HCT116 (cell line): ENCODE measurements at regions not wholly inside any gene's neighbourhood (a gene's known extent, or its start where the extent isn't known, plus 50 kb on each side); places are given as distances from the start of the nearest gene placed in this dataset.

ENCODE experiments used
- ATAC-seq: fragments of 200-7000 bp; cut with Tn5 transposase; 2 replicates; pipeline ENCODE4 v1.9.1; 2020; ENCODE audit warnings: mild to moderate bottlenecking, moderate library complexity
- BruUV-seq: library from RNA; stranded (reverse); fragments of 400-500 nt; replicated peaks from 2 replicates; lab custom pipeline; 2021; lab: Mats Ljungman, UMichigan
- CTCF ChIA-PET: fragments of 300-600 bp; sonication (Branson Sonifier 250); formaldehyde crosslinking; loops from one replicate; lab custom pipeline; 2021; ENCODE audit warnings: antibody characterized with exemption; lab: Charles Lee
- POLR2A ChIA-PET: fragments of 300-600, 350-600 bp; sonication (Branson Sonifier 250); formaldehyde crosslinking; loops from one replicate; lab custom pipeline; 2021; ENCODE audit warnings: antibody characterized with exemption; lab: Charles Lee
- RAD21 ChIA-PET, 2 experiments: fragments of 300-600 bp; sonication (Branson Sonifier 250); formaldehyde crosslinking; loops; one replicate each; lab custom pipeline; 2023; ENCODE audit warnings: low total read pairs in 2 of 2; ENCODE audit not compliant: uncharacterized antibody in 2 of 2, unreplicated experiment in 2 of 2, low non-redundant PET in 1 of 2; lab: Charles Lee
- DNase-seq: peaks from one replicate; pipeline ENCODE4 v3.0.0-alpha.2; 2010; ENCODE audit warnings: low read depth, low spot score
- H2AFZ ChIP-seq: fragments of 200-600 bp; shearing (Covaris generic), sonication (generic); 2 replicates; pipeline ENCODE4 v1.6.1; 2017; ENCODE audit warnings: low read depth, mixed run types, mixed read lengths, antibody characterized with exemption, low read length; ENCODE audit not compliant: poor library complexity, severe bottlenecking
- H3K27ac ChIP-seq: 2 replicates; pipeline ENCODE4 v1.5.1; 2012; ENCODE audit warnings: low read depth, low read length
- H3K27me3 ChIP-seq: fragments of 200-600 bp; sonication (generic); 2 replicates; pipeline ENCODE4 v1.6.1; 2016; ENCODE audit warnings: mixed run types, low read length, mixed read lengths; ENCODE audit not compliant: insufficient read depth
- H3K36me3 ChIP-seq, 2 experiments: fragments of 200-500 bp in 1 of 2; fragments of 200-600 bp in 1 of 2; sonication (Bioruptor generic) in 1 of 2; sonication (generic) in 1 of 2; 2 replicates each; pipeline versions ENCODE4 v1.5.1 to v1.6.1; 2014 to 2016; ENCODE audit warnings: low read length in 2 of 2, inconsistent platforms in 1 of 2, mixed read lengths in 1 of 2, mixed run types in 1 of 2; ENCODE audit not compliant: insufficient read depth in 2 of 2, control insufficient read depth in 1 of 2
- H3K4me1 ChIP-seq, 2 experiments: fragments of 200-600 bp in 1 of 2; sonication (generic) in 1 of 2; 2 replicates each; pipeline versions ENCODE4 v1.5.1 to v1.6.1; 2012 to 2017; ENCODE audit warnings: low read length in 2 of 2, inconsistent platforms in 1 of 2, mild to moderate bottlenecking in 1 of 2, mixed read lengths in 1 of 2, mixed run types in 1 of 2, moderate library complexity in 1 of 2; ENCODE audit not compliant: insufficient read depth in 2 of 2, control insufficient read depth in 1 of 2
- H3K4me2 ChIP-seq: fragments of 200-600 bp; sonication (generic); 2 replicates; pipeline ENCODE4 v1.6.1; 2017; ENCODE audit warnings: mixed run types, low read length, mixed read lengths
- H3K4me3 ChIP-seq, 2 experiments: fragments of 200-600 bp in 1 of 2; sonication (generic) in 1 of 2; replicated peaks in 1 of 2; 2 replicates each; pipeline ENCODE4 v1.5.1; 2011 to 2016; ENCODE audit warnings: low read length in 2 of 2, control low read depth in 1 of 2, low read depth in 1 of 2, mild to moderate bottlenecking in 1 of 2, mixed read lengths in 1 of 2, mixed run types in 1 of 2
- H3K79me2 ChIP-seq: fragments of 200-600 bp; sonication (generic); 2 replicates; pipeline ENCODE4 v1.6.1; 2017; ENCODE audit warnings: mild to moderate bottlenecking, mixed run types, low read length, moderate library complexity, mixed read lengths; ENCODE audit not compliant: insufficient read depth
- H3K9ac ChIP-seq: fragments of 200-600 bp; sonication (generic); 2 replicates; pipeline ENCODE4 v1.6.1; 2016; ENCODE audit warnings: low read length, mixed read lengths
- H3K9me2 ChIP-seq: fragments of 200-600 bp; sonication (generic), shearing (Covaris generic); 2 replicates; pipeline ENCODE4 v1.6.1; 2017; ENCODE audit warnings: mixed run types, mild to moderate bottlenecking, moderate library complexity; ENCODE audit not compliant: insufficient read depth
- H3K9me3 ChIP-seq, 2 experiments: fragments of 200-500 bp in 1 of 2; fragments of 200-600 bp in 1 of 2; sonication (Bioruptor generic) in 1 of 2; sonication (generic) in 1 of 2; 2 replicates each; pipeline ENCODE4 v1.6.1; 2014 to 2017; ENCODE audit warnings: low read length in 2 of 2, mixed read lengths in 2 of 2, inconsistent platforms in 1 of 2, low read depth in 1 of 2, mild to moderate bottlenecking in 1 of 2, mixed run types in 1 of 2, moderate library complexity in 1 of 2; ENCODE audit not compliant: control insufficient read depth in 1 of 2, insufficient read depth in 1 of 2
- H4K20me1 ChIP-seq: fragments of 200-600 bp; sonication (generic), shearing (Covaris generic); 2 replicates; pipeline ENCODE4 v1.6.1; 2017; ENCODE audit warnings: mixed run types, mild to moderate bottlenecking, moderate library complexity; ENCODE audit not compliant: insufficient read depth
- CEBPB ChIP-seq: IDR thresholded peaks from 2 replicates; pipeline ENCODE4 v1.6.1; 2012; ENCODE audit warnings: low read depth
- EZH2phosphoT487 ChIP-seq: fragments of 200-600 bp; IDR thresholded peaks from 2 replicates; pipeline ENCODE4 v1.6.1; 2018; ENCODE audit warnings: antibody characterized with exemption, borderline replicate concordance
- FOSL1 ChIP-seq: IDR thresholded peaks from 2 replicates; pipeline ENCODE4 v1.6.1; 2012; ENCODE audit warnings: low read depth
- JUND ChIP-seq: IDR thresholded peaks from 2 replicates; pipeline ENCODE4 v1.6.1; 2012
- POLR2A ChIP-seq: IDR thresholded peaks from 2 replicates; pipeline ENCODE4 v1.7.0; 2011; ENCODE audit warnings: borderline replicate concordance; ENCODE audit not compliant: insufficient read depth, insufficient read length; ENCODE audit errors: extremely low read depth
- REST ChIP-seq: IDR thresholded peaks from 2 replicates; pipeline ENCODE4 v1.6.1; 2012; ENCODE audit warnings: low read depth
- SIN3A ChIP-seq: IDR thresholded peaks from 2 replicates; pipeline ENCODE4 v1.6.1; 2012; ENCODE audit warnings: low read depth
- SP1 ChIP-seq: IDR thresholded peaks from 2 replicates; pipeline ENCODE4 v1.6.1; 2012; ENCODE audit warnings: low read depth
- YY1 ChIP-seq: IDR thresholded peaks from 2 replicates; pipeline ENCODE4 v1.6.1; 2011; ENCODE audit warnings: low read length, low read depth, moderate library complexity, mild to moderate bottlenecking; ENCODE audit not compliant: insufficient replicate concordance; ENCODE audit errors: extremely low read depth
- intact Hi-C: fragments of 100-400 bp; cut with micrococcal nuclease; formaldehyde crosslinking; loops from 2 replicates; pipeline ENCODE4 v1.10.0; 2022
- TF ChIP-seq, protein P1 (sequence below): IDR thresholded peaks from 2 replicates; pipeline ENCODE4 v1.6.1; 2012
- TF ChIP-seq, protein P2 (sequence below), 3 experiments: fragments of 200-600 bp in 1 of 3; sonication (generic) in 1 of 3; IDR thresholded peaks in 2 of 3; conservative IDR thresholded peaks in 1 of 3; 2 replicates each; pipeline ENCODE4 v1.5.1; 2012 to 2017; ENCODE audit warnings: low read depth in 2 of 3, low read length in 2 of 3, antibody characterized with exemption in 1 of 3, borderline replicate concordance in 1 of 3, control low read depth in 1 of 3, mild to moderate bottlenecking in 1 of 3, mixed read lengths in 1 of 3, mixed run types in 1 of 3, moderate library complexity in 1 of 3; ENCODE audit not compliant: insufficient read depth in 1 of 3

GRCh38 chr19:34601071-34601470 is 75.9 kb downstream of the SCGB2B2 start:
- no peak for DNase-seq
- ATAC-seq, result no peak
- CTCF ChIA-PET, result no interaction called here
- no peak overlapping the region for H3K4me3 ChIP-seq
- no peaks in the 10 kb centered on the region for H3K36me3 ChIP-seq
- no peak overlapping the region for H2AFZ ChIP-seq
- H3K9ac ChIP-seq, result no peak overlapping the region
- H3K9me2 ChIP-seq, result no peaks in the 10 kb centered on the region
- H3K9me3 ChIP-seq, result no peaks in the 10 kb centered on the region
- no peak overlapping the region for H3K4me2 ChIP-seq
- no TSS peak for BruUV-seq
- intact Hi-C loops, result no loop called here
- TF ChIP-seq JUND (no peak), CEBPB (no peak), SP1 (no peak)
- TF ChIP-seq, protein P1, sequence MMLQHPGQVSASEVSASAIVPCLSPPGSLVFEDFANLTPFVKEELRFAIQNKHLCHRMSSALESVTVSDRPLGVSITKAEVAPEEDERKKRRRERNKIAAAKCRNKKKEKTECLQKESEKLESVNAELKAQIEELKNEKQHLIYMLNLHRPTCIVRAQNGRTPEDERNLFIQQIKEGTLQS, result no peak
- TF ChIP-seq, all 23 proteins: peak for 0
- ChIA-PET RAD21 (no interaction called here), POLR2A (no interaction called here)
- Histone ChIP-seq H4K20me1 (no peaks in the 10 kb centered on the region), H3K27me3 (no peaks in the 10 kb centered on the region), H3K4me1 (peaks cover 0 to 8% of the 10 kb centered on the region in 2 experiments; a peak in 1 of 4 replicates), H3K79me2 (no peaks in the 10 kb centered on the region), H3K27ac (no peak overlapping the region)

DNA sequence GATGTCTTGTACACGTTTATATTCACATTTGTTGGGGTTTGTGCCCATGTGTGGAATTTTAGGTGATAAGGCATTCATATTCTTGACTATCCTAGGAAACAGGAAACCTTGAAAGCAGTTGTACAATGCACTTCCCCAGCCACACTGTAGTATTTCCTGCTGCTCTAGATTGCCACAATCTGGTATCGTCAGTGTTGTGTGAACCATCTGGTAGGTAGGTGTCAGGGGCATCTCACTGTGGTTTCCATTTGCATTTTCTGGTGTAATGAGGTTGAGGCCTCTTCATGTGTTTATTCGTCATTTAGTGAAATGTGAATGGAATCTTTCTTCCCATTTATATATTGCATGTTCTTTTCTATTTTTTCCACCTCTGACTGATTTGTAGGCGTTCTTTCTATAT is 76.6 kb downstream of the SCGB2B2 start:
- TF ChIP-seq YY1 (no peak), SIN3A (no peak), JUND (no peak), REST (no peak), POLR2A (no peak), EZH2phosphoT487 (no peak), FOSL1 (no peak)
- TF ChIP-seq, protein P2, sequence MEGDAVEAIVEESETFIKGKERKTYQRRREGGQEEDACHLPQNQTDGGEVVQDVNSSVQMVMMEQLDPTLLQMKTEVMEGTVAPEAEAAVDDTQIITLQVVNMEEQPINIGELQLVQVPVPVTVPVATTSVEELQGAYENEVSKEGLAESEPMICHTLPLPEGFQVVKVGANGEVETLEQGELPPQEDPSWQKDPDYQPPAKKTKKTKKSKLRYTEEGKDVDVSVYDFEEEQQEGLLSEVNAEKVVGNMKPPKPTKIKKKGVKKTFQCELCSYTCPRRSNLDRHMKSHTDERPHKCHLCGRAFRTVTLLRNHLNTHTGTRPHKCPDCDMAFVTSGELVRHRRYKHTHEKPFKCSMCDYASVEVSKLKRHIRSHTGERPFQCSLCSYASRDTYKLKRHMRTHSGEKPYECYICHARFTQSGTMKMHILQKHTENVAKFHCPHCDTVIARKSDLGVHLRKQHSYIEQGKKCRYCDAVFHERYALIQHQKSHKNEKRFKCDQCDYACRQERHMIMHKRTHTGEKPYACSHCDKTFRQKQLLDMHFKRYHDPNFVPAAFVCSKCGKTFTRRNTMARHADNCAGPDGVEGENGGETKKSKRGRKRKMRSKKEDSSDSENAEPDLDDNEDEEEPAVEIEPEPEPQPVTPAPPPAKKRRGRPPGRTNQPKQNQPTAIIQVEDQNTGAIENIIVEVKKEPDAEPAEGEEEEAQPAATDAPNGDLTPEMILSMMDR (IDR thresholded peaks at IDR 0.05 in 2 of 3, conservative IDR thresholded peaks at IDR 0.05 in 1 of 3; ENCODE audit: borderline replicate concordance in 1 of 3, insufficient read depth in 1 of 3, low read depth in 2 of 3, low read length in 2 of 3), result no peak
- no TSS peak for BruUV-seq
- Histone ChIP-seq H3K79me2 (no peaks in the 10 kb centered on the region), H3K27ac (no peak overlapping the region), H3K4me3 (no peak overlapping the region), H3K9ac (no peak overlapping the region), H3K4me1 (peaks cover 0 to 8% of the 10 kb centered on the region in 2 experiments; a peak in 1 of 4 replicates), H3K36me3 (no peaks in the 10 kb centered on the region), H3K9me2 (no peaks in the 10 kb centered on the region), H2AFZ (no peak overlapping the region), H3K27me3 (no peaks in the 10 kb centered on the region), H3K9me3 (no peaks in the 10 kb centered on the region), H4K20me1 (no peaks in the 10 kb centered on the region), H3K4me2 (no peak overlapping the region)
- DNase-seq, result no peak
- CTCF ChIA-PET, result no interaction called here
- POLR2A ChIA-PET, result no interaction called here
- no peak for ATAC-seq
- intact Hi-C loops, result no loop called here
- RAD21 ChIA-PET, result no interaction called here
